ENCODE measurements at regions not wholly inside any gene's neighbourhood (a gene's known extent, or its start where the extent isn't known, plus 50 kb on each side); places are given as distances from the start of the nearest gene placed in this dataset.

DNA sequence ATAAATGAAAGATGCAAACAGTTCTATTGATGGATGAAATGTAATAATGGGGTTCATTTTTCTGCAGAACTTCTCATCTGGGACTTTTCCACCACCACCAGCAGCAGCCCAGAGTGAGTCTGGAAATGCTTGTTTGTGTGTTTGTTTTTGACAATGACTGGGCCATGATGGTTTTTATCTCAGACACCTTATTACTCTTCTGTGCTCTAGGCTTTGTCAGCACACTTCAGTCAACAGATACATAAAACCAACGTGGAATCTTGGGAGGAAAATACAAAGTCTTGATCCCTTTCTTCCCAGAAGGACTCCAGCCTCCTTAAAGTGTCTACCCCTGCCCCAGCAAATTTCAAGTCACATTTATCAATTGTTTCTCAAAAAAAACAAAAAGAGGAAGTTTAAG is 134.0 kb downstream of the MREG start:
- DNase-seq = no peak
- no peaks in the 10 kb centered on the region for H3K9me3 ChIP-seq
- no peak overlapping the region for H3K4me3 ChIP-seq
- H3K27ac ChIP-seq = no peak overlapping the region
- no peaks in the 10 kb centered on the region for H3K27me3 ChIP-seq
- no peaks in the 10 kb centered on the region for H3K4me1 ChIP-seq
- no peaks in the 10 kb centered on the region for H3K36me3 ChIP-seq
- TF ChIP-seq POLR2A (IDR thresholded peaks at IDR 0.05) (no peak), CTCF (IDR thresholded peaks at IDR 0.05) (no peak)

GRCh38 chr2:215878476-215879063 is 134.8 kb downstream of the MREG start:
- Histone ChIP-seq H3K27me3 (no peaks in the 10 kb centered on the region), H3K27ac (no peak overlapping the region), H3K4me3 (no peak overlapping the region), H3K36me3 (no peaks in the 10 kb centered on the region), H3K9me3 (no peaks in the 10 kb centered on the region), H3K4me1 (no peaks in the 10 kb centered on the region)
- DNase-seq = no peak
- TF ChIP-seq POLR2A (IDR thresholded peaks at IDR 0.05) = no peak
- no peak for TF ChIP-seq CTCF (IDR thresholded peaks at IDR 0.05)

- TF ChIP-seq CTCF (IDR thresholded peaks at IDR 0.05) = no peak
- no peak for TF ChIP-seq POLR2A (IDR thresholded peaks at IDR 0.05)
- Histone ChIP-seq H3K36me3 (no peaks in the 10 kb centered on the region), H3K27ac (no peak overlapping the region), H3K27me3 (no peaks in the 10 kb centered on the region), H3K9me3 (no peaks in the 10 kb centered on the region), H3K4me3 (no peak overlapping the region), H3K4me1 (no peaks in the 10 kb centered on the region)
- DNase-seq = no peak
Observed at GRCh38 chr2:215876937-215877238, 136.5 kb downstream of the MREG start.

GRCh38 chr2:215876139-215876936 is 137.0 kb downstream of the MREG start:
- TF ChIP-seq POLR2A (IDR thresholded peaks at IDR 0.05) (no peak), CTCF (IDR thresholded peaks at IDR 0.05) (no peak)
- DNase-seq = no peak
- no peak overlapping the region for H3K4me3 ChIP-seq
- H3K36me3 ChIP-seq = no peaks in the 10 kb centered on the region
- no peaks in the 10 kb centered on the region for H3K27me3 ChIP-seq
- H3K27ac ChIP-seq = no peak overlapping the region
- no peaks in the 10 kb centered on the region for H3K9me3 ChIP-seq
- no peaks in the 10 kb centered on the region for H3K4me1 ChIP-seq

DNA sequence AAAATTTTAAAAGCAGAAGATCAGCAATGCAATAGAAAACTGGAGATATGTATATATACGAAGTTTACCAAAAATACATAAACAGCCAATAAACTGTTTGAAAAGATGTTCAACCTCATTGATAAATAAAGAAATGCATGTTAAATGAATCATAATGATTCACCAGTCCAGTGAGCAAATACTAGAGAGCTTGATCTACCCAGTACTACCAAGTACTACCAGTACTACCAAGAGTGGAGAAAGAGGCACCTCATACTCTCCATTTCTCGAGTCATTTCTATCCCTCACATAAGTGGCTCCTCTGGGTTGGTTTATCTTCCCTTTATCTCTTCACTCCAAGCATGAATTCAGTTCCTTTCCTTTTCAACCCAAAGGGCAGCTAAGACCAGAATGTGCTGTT is 138.9 kb downstream of the MREG start:
- H3K4me1 ChIP-seq = no peaks in the 10 kb centered on the region
- TF ChIP-seq POLR2A (IDR thresholded peaks at IDR 0.05) (no peak), CTCF (IDR thresholded peaks at IDR 0.05) (no peak)
- no peaks in the 10 kb centered on the region for H3K36me3 ChIP-seq
- no peaks in the 10 kb centered on the region for H3K9me3 ChIP-seq
- no peak overlapping the region for H3K4me3 ChIP-seq
- H3K27ac ChIP-seq = no peak overlapping the region
- H3K27me3 ChIP-seq = no peaks in the 10 kb centered on the region
- DNase-seq = no peak
